Activated CD8-positive, alpha-beta memory T cell treated with anti-CD3 and anti-CD28 coated beads for 1 hour (primary cell): ENCODE measurements at regions not wholly inside any gene's neighbourhood (a gene's known extent, or its start where the extent isn't known, plus 50 kb on each side); places are given as distances from the start of the nearest gene placed in this dataset.
A peak's percentile ranks its signal among the peaks of the same experiment; 100 is the strongest.
"Not testable (repeated sequence)": the region's sequence is repeated elsewhere in the genome, so short reads cannot be mapped to it uniquely, and the experiment has no call there.

ENCODE experiments used
- DNase-seq, 2 donors: peaks; one replicate each; pipeline ENCODE4 v3.0.0-alpha.2; 2020; ENCODE audit warnings: low read depth in 1 of 2; ENCODE audit errors: extremely low read depth in 1 of 2

- DNase-seq = not testable (repeated sequence)
Observed at GRCh38 chr3:130151555-130151954, 69.9 kb downstream of the ALG1L2 start.

DNA sequence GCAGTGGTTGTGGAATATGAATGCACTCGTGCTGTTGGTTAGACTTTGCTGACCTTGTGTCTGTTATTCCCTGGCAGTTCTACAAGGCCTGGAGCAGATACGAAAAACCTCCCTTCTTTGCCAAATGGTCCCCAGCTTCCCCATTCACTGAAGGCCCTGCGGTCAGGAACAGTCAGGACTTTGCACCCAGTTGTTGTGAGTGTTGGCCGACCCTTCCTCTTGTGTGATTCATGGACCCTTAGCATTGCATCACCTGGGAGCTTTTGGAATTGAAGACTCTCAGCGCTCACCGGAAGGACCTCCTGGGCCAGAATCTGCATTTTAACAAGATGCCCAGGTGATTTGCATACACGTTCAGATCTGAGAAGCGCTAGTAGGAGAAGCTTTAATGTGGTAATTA lies 71.6 kb downstream of the ALG1L2 start:
- not testable (repeated sequence) for DNase-seq

- DNase-seq = not testable (repeated sequence)
Observed at GRCh38 chr3:130155464-130155863, 73.8 kb downstream of the ALG1L2 start.

GRCh38 chr3:130166856-130167255 lies 85.2 kb downstream of the ALG1L2 start:
- not testable (repeated sequence) for DNase-seq

- not testable (repeated sequence) for DNase-seq
Observed at GRCh38 chr3:130175195-130175594, 93.6 kb downstream of the ALG1L2 start.

GRCh38 chr3:130176476-130177256 lies 95.0 kb downstream of the ALG1L2 start:
- DNase-seq = not testable (repeated sequence)

DNA sequence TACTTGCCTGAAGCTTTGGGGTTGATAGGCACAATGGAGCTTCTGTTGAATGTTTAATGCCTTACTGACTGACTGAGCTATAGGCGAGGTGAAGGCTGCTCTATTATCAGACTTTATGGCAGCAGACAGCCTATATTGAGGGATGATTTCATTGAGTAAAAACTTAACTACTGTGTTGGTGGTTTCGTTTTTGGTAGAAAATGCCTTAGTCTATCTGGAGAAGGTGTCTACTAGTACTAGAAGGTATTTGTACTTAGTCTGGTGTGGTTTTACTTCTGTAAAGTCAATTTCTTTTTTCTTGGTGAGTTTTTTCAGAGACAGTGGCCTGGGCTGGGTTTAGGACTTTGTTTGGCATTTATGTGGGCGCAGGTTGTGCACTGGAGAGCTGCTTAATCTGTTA lies 97.2 kb downstream of the ALG1L2 start:
- not testable (repeated sequence) for DNase-seq

DNA sequence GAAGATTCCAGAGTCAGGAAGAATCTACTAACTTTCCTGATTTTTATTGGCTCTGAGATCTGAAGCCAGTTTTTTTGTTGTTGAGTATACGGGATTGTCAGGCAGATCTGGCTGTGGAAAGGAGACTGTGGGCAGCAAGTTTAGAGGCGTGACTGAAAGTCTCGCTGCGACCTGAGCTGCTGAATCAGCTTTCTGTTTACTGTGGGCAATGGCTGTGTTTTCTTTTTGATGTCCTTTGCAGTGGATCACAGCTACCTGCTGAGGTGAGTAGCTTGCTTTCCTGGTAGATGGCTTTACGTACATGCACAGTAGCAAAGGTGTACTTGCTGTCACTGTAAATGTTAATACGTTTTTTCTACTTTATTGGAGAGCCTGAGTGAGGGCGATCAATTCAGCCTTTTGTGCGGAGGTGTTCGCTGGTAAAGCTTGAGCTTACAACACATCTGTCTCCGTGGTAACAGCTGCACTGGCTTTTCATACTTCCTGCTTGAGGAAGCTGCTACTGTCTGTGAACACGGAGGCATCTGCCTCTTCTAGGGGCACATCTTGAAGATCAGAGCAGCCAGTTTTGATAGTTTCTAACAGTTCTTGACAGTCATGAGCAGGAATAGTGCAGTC lies 97.8 kb downstream of the ALG1L2 start:
- peak in 1 of 2 donors; percentile 7 for DNase-seq

DNA sequence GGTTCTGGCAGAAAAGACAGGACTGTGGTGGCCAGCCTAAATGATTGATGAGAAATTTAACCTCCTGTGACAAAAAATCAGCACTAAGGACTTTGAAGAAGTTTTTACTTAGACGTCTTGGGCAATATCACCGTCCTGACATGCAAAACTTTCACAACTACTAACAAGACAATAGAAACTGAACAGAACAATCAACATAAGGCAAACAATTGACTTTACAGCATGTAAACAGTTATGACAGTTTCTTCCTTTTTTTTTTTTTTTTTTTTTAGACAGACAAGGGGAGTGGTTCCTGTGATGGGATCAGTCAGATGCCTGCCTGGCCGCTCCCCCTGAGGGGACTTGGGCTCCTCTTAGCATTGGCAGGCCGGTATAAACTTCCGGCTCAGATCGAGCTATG lies 100.8 kb downstream of the ALG1L2 start:
- DNase-seq = not testable (repeated sequence)

DNA sequence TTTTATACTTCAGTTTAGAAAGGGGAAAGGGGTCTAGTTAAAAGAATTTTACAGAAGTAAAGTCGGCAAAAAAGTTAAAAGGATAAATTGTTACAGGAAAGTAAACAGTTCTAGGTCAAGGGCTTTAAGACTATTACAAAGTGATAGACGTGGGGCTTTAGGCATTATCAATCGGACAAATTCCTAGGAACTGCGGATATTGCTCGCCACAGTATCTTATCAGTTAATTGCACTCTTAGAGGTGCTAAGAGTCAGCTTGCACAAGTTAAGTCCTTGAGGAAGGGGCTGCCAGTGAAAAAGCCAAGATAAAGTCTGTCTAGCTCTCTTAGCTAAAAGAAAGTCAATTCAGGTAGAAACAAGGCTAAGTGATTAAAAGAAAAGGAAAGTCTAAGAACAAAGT lies 102.1 kb downstream of the ALG1L2 start:
- DNase-seq = not testable (repeated sequence)

- DNase-seq = not testable (repeated sequence)
Observed at GRCh38 chr3:130184152-130185024, 102.8 kb downstream of the ALG1L2 start.

- not testable (repeated sequence) for DNase-seq
Observed at GRCh38 chr3:130201272-130201671, 119.6 kb downstream of the ALG1L2 start.

- DNase-seq = not testable (repeated sequence)
Observed at GRCh38 chr3:130203633-130204032, 122.0 kb downstream of the ALG1L2 start.

- no peak for DNase-seq
Observed at GRCh38 chr3:130227540-130227939, 117.9 kb upstream of the COL6A5 start.

DNA sequence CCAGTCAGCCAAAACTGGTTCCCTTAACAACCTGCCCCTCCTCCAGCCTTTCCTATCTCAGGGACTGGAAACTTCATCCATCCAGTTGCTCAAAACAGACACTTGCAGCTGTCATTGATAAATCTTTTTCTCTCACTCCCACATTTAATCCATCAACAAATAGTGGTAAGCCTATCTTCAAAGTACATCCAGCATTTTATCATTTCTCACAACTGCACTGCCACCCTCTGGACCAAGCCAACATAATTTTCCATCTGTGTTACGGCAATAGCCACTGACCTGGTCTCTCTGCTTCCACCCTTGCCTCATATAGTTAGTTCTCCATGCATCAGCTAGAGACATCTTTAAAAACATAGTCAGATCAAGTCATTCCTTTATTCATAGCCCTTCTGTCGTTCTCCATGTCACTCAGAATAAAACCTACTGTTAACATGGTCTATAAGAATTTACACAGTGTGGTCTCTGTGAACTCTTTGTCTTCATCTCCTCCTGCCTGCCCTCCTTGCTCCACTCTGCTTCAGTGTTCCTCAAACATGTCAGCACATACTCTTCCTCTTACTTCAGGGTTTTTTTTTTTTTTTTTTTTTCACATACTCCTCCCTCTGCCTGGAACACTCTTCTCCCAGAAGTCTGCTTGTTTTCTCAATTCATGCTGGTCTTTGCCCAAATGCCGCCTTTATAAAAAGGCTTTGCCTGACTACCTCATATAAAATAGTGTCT lies 102.5 kb upstream of the COL6A5 start:
- no peak for DNase-seq

DNA sequence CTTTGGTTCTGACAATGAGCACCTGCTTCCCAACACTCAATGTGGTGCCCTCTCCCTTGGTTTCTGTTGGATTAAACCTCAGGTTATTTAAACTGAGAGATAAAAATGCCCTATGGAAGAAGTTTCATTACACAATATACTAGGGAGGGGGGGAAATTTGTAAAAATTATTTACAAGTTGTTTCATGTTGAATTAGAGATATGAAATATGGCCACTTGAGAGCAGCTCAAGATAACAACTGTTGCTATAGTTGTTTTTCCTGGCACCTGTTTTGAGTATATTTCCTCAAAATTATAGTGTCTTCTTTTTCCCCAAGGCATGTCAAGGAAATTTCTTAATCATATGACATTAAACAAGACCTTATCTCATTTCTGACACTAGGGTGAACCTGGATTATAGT lies 101.7 kb upstream of the COL6A5 start:
- DNase-seq = no peak

DNA sequence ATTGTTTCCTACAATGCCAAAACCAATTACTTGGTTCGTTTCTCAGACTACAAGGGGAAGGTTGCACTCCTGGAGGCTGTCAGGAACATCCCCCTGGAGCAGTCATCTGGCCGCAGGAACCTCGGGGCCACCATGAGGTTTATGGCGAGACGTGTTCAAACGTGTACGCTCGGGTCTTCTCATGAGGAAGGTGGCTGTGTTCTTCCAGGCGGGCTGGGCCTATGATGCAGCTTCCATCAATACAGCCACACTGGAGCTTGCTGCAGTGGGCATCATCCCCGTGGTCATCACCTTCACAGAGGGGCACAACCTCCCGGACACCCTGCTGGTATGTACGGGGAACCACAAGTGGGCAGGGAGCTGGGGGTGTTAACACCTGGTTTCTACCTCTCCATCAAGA lies 94.5 kb upstream of the COL6A5 start:
- DNase-seq = no peak

GRCh38 chr3:130255442-130255841 lies 90.0 kb upstream of the COL6A5 start:
- no peak for DNase-seq

GRCh38 chr3:130256821-130257340 lies 88.6 kb upstream of the COL6A5 start:
- no peak for DNase-seq

GRCh38 chr3:130258532-130258952 lies 86.9 kb upstream of the COL6A5 start:
- DNase-seq = no peak
